WTC11 (cell line): ENCODE measurements at regions not wholly inside any gene's neighbourhood (a gene's known extent, or its start where the extent isn't known, plus 50 kb on each side); places are given as distances from the start of the nearest gene placed in this dataset.

Experiments used
- ATAC-seq: fragments of 200-7000 bp; cut with Tn5 transposase; 2 replicates; pipeline ENCODE4 v1.10.0; 2021; ENCODE audit warnings: mild to moderate bottlenecking, moderate library complexity
- CTCF ChIA-PET: fragments of 300-600 bp; sonication (Branson Sonifier 250); formaldehyde crosslinking; loops from one replicate; lab custom pipeline; 2021; ENCODE audit warnings: antibody characterized with exemption; lab: Charles Lee
- POLR2A ChIA-PET: fragments of 350-600 bp; sonication (Branson Sonifier 250); formaldehyde crosslinking; loops from one replicate; lab custom pipeline; 2021; ENCODE audit warnings: antibody characterized with exemption; lab: Charles Lee
- DNase-seq: peaks from one replicate; pipeline ENCODE4 v3.0.0; 2021; ENCODE audit warnings: low spot score
- H3K27ac Mint-ChIP-seq: 2 replicates; pipeline ENCODE4 v1.8.0; 2021; ENCODE audit warnings: mixed read lengths
- H3K27me3 Mint-ChIP-seq: 2 replicates; pipeline ENCODE4 v1.8.0; 2021; ENCODE audit warnings: low read depth, mild to moderate bottlenecking, moderate library complexity, mixed read lengths
- H3K36me3 Mint-ChIP-seq: 2 replicates; pipeline ENCODE4 v1.8.0; 2021; ENCODE audit warnings: mixed read lengths
- H3K4me1 Mint-ChIP-seq: 2 replicates; pipeline ENCODE4 v1.8.0; 2022; ENCODE audit warnings: mixed read lengths
- H3K4me3 Mint-ChIP-seq: 2 replicates; pipeline ENCODE4 v1.8.0; 2021; ENCODE audit warnings: mild to moderate bottlenecking, moderate library complexity, mixed read lengths
- H3K9me3 Mint-ChIP-seq: 2 replicates; pipeline ENCODE4 v1.8.0; 2021; ENCODE audit warnings: mixed read lengths
- ELF4 ChIP-seq: sonication (generic); formaldehyde crosslinking; IDR thresholded peaks from 2 replicates; pipeline ENCODE4 v1.8.1; 2022; ENCODE audit warnings: low read depth, mild to moderate bottlenecking, moderate library complexity, missing genetic modification reagents
- ETV6 ChIP-seq: sonication (generic); formaldehyde crosslinking; IDR thresholded peaks from 2 replicates; pipeline ENCODE4 v1.8.1; 2022; ENCODE audit warnings: mild to moderate bottlenecking, missing genetic modification reagents
- FOXK1 ChIP-seq: sonication (generic); formaldehyde crosslinking; IDR thresholded peaks from 2 replicates; pipeline ENCODE4 v1.8.0; 2022; ENCODE audit warnings: mild to moderate bottlenecking, moderate library complexity, missing genetic modification reagents
- JAZF1 ChIP-seq: fragments of 250-450 bp; sonication (Bioruptor Pico); IDR thresholded peaks from 2 replicates; pipeline ENCODE4 v1.9.0; 2021; ENCODE audit warnings: moderate library complexity, mild to moderate bottlenecking, inconsistent platforms
- NFE2L1 ChIP-seq: sonication (generic); formaldehyde crosslinking; IDR thresholded peaks from 2 replicates; pipeline ENCODE4 v1.8.1; 2023; ENCODE audit warnings: missing genetic modification reagents
- NR1H2 ChIP-seq: sonication (generic); formaldehyde crosslinking; IDR thresholded peaks from 2 replicates; pipeline ENCODE4 v1.9.0; 2021; ENCODE audit warnings: mild to moderate bottlenecking, moderate library complexity, missing genetic modification reagents
- NR2C2 ChIP-seq: sonication (generic); formaldehyde crosslinking; IDR thresholded peaks from 2 replicates; pipeline ENCODE4 v1.8.0; 2022; ENCODE audit warnings: mild to moderate bottlenecking, missing genetic modification reagents
- NR3C1 ChIP-seq: sonication (generic); formaldehyde crosslinking; conservative IDR thresholded peaks from 2 replicates; pipeline ENCODE4 v1.8.1; 2023; ENCODE audit warnings: low read depth, mild to moderate bottlenecking, missing genetic modification reagents
- PRRX2 ChIP-seq: fragments of 250-450 bp; sonication (Bioruptor Pico); IDR thresholded peaks from 2 replicates; pipeline ENCODE4 v1.8.0; 2021; ENCODE audit warnings: mild to moderate bottlenecking
- SMAD3 ChIP-seq: sonication (generic); formaldehyde crosslinking; IDR thresholded peaks from 2 replicates; pipeline ENCODE4 v1.8.0; 2022; ENCODE audit warnings: missing genetic modification reagents, mild to moderate bottlenecking, borderline replicate concordance
- TEAD4 ChIP-seq: sonication (generic); formaldehyde crosslinking; IDR thresholded peaks from 2 replicates; pipeline ENCODE4 v1.8.0; 2022; ENCODE audit warnings: mild to moderate bottlenecking, missing genetic modification reagents
- TP53 ChIP-seq: sonication (generic); formaldehyde crosslinking; IDR thresholded peaks from 2 replicates; pipeline ENCODE4 v1.8.1; 2023; ENCODE audit warnings: mild to moderate bottlenecking, missing genetic modification reagents
- TF ChIP-seq, protein P1 (sequence below): sonication (generic); formaldehyde crosslinking; conservative IDR thresholded peaks from 2 replicates; pipeline ENCODE4 v1.8.1; 2022; ENCODE audit warnings: mild to moderate bottlenecking, missing genetic modification reagents
- TF ChIP-seq, protein P2 (sequence below): sonication (generic); formaldehyde crosslinking; IDR thresholded peaks from 2 replicates; pipeline ENCODE4 v1.8.1; 2023; ENCODE audit warnings: mild to moderate bottlenecking, moderate library complexity, missing genetic modification reagents
- TF ChIP-seq, protein P3 (sequence below): sonication (generic); formaldehyde crosslinking; IDR thresholded peaks from 2 replicates; pipeline ENCODE4 v1.8.1; 2022; ENCODE audit warnings: mild to moderate bottlenecking, moderate library complexity, missing genetic modification reagents
- TF ChIP-seq, protein P4 (sequence below): fragments of 250-450 bp; sonication (Bioruptor Pico); IDR thresholded peaks from 2 replicates; pipeline ENCODE4 v1.9.0; 2021; ENCODE audit warnings: moderate library complexity, mild to moderate bottlenecking, inconsistent platforms, borderline replicate concordance
- TF ChIP-seq, protein P5 (sequence below): fragments of 250-450 bp; sonication (Bioruptor Pico); IDR thresholded peaks from 2 replicates; pipeline ENCODE4 v1.9.0; 2021; ENCODE audit warnings: mild to moderate bottlenecking, borderline replicate concordance
- TF ChIP-seq, protein P6 (sequence below): sonication (generic); formaldehyde crosslinking; conservative IDR thresholded peaks from 2 replicates; pipeline ENCODE4 v1.8.1; 2023; ENCODE audit warnings: mild to moderate bottlenecking, low read depth, missing genetic modification reagents, moderate library complexity

DNA sequence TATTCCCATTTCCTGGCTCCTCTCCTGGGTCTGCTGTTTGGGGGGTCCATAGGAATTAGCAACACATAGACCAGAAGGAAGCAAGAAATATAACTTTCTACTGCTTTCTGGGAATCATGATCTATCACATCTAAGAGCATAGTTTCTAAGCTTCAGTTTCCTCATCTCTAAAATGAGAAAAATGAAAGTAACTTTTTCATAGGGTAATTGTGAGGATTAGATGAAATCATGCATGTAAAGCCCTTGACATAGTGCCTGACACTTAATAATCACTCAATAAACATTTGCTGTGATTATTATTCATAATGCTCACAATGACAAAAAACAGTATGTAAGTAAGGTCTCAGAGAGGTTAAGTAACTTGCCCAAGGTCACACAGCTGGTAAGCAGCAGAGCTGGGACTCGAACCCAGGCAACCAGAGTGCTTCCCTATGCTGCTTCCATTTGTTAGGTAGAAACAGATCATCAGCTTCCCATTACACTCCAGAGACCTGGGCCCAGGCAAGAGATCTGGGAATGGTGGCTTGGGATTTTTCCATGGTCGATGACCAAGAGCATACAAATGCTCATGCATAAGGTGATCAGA is 86.6 kb upstream of the MAFB start:
- POLR2A ChIA-PET = no interaction called here

DNA sequence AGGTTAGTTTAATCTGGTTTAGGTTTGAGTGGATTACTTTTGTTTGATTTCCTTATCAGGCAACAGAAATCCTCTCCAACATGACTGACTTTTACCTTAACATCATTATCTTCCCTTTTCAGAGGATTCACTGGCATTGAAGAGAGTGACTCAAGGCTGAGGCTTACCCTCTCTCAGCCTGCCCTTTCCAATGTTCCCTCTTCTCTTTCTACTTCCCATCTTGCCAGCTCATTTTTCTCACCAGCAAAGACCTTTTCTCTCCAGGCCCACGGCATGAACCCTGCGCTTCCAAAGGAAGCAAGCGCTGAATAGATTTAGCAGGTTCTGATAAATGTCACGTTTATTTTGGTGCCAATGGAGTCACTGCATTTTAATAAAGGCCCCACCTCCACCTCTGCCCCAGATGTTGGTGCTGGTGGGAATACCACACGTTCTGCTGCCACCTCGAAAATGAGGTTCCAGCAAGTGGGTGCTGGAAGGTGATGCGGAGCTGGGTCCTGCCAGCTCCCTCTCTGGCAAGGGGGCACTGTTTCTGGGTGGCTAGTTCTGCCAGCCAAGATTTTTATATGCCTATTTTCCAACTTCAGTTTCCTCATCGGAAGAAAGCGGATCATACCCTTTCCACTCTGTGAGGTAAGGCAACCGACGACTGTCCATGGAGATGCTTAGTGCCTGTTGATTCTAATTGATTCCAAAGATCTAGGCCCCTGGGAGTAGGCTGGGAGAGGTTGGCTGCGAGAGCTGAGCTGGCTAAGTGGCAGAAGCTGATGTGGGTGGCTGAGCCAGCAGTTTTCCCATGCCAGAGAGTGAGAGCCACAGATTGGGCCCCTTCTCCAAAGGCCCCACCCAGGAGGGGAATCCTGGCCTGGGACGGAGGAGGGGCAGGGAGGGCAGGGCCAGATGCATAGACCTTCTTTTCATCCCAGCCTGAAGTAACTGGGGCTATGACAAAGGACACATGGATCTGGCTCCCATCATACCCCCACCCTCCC is 87.7 kb upstream of the MAFB start:
- TF ChIP-seq SMAD3 (no peak), NR3C1 (no peak), JAZF1 (CRISPR knock-in tag) (no peak), PRRX2 (CRISPR knock-in tag) (no peak), ELF4 (CRISPR knock-in tag) (no peak), NR2C2 (CRISPR knock-in tag) (no peak), ETV6 (CRISPR knock-in tag) (no peak), TEAD4 (CRISPR knock-in tag) (no peak), NR1H2 (CRISPR knock-in tag) (no peak), FOXK1 (CRISPR knock-in tag) (no peak)
- TF ChIP-seq, protein P1, sequence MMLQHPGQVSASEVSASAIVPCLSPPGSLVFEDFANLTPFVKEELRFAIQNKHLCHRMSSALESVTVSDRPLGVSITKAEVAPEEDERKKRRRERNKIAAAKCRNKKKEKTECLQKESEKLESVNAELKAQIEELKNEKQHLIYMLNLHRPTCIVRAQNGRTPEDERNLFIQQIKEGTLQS (CRISPR knock-in tag) = no peak
- TF ChIP-seq, protein P2, sequence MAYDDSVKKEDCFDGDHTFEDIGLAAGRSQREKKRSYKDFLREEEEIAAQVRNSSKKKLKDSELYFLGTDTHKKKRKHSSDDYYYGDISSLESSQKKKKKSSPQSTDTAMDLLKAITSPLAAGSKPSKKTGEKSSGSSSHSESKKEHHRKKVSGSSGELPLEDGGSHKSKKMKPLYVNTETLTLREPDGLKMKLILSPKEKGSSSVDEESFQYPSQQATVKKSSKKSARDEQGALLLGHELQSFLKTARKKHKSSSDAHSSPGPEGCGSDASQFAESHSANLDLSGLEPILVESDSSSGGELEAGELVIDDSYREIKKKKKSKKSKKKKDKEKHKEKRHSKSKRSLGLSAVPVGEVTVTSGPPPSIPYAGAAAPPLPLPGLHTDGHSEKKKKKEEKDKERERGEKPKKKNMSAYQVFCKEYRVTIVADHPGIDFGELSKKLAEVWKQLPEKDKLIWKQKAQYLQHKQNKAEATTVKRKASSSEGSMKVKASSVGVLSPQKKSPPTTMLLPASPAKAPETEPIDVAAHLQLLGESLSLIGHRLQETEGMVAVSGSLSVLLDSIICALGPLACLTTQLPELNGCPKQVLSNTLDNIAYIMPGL (CRISPR knock-in tag) = no peak
- TF ChIP-seq, protein P3, sequence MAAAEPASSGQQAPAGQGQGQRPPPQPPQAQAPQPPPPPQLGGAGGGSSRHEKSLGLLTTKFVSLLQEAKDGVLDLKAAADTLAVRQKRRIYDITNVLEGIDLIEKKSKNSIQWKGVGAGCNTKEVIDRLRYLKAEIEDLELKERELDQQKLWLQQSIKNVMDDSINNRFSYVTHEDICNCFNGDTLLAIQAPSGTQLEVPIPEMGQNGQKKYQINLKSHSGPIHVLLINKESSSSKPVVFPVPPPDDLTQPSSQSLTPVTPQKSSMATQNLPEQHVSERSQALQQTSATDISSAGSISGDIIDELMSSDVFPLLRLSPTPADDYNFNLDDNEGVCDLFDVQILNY = no peak
- TF ChIP-seq, protein P4, sequence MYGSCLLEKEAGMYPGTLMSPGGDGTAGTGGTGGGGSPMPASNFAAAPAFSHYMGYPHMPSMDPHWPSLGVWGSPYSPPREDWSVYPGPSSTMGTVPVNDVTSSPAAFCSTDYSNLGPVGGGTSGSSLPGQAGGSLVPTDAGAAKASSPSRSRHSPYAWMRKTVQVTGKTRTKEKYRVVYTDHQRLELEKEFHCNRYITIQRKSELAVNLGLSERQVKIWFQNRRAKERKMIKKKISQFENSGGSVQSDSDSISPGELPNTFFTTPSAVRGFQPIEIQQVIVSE = no peak
- TF ChIP-seq, protein P5, sequence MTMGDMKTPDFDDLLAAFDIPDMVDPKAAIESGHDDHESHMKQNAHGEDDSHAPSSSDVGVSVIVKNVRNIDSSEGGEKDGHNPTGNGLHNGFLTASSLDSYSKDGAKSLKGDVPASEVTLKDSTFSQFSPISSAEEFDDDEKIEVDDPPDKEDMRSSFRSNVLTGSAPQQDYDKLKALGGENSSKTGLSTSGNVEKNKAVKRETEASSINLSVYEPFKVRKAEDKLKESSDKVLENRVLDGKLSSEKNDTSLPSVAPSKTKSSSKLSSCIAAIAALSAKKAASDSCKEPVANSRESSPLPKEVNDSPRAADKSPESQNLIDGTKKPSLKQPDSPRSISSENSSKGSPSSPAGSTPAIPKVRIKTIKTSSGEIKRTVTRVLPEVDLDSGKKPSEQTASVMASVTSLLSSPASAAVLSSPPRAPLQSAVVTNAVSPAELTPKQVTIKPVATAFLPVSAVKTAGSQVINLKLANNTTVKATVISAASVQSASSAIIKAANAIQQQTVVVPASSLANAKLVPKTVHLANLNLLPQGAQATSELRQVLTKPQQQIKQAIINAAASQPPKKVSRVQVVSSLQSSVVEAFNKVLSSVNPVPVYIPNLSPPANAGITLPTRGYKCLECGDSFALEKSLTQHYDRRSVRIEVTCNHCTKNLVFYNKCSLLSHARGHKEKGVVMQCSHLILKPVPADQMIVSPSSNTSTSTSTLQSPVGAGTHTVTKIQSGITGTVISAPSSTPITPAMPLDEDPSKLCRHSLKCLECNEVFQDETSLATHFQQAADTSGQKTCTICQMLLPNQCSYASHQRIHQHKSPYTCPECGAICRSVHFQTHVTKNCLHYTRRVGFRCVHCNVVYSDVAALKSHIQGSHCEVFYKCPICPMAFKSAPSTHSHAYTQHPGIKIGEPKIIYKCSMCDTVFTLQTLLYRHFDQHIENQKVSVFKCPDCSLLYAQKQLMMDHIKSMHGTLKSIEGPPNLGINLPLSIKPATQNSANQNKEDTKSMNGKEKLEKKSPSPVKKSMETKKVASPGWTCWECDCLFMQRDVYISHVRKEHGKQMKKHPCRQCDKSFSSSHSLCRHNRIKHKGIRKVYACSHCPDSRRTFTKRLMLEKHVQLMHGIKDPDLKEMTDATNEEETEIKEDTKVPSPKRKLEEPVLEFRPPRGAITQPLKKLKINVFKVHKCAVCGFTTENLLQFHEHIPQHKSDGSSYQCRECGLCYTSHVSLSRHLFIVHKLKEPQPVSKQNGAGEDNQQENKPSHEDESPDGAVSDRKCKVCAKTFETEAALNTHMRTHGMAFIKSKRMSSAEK (CRISPR knock-in tag) = no peak
- TF ChIP-seq, protein P6, sequence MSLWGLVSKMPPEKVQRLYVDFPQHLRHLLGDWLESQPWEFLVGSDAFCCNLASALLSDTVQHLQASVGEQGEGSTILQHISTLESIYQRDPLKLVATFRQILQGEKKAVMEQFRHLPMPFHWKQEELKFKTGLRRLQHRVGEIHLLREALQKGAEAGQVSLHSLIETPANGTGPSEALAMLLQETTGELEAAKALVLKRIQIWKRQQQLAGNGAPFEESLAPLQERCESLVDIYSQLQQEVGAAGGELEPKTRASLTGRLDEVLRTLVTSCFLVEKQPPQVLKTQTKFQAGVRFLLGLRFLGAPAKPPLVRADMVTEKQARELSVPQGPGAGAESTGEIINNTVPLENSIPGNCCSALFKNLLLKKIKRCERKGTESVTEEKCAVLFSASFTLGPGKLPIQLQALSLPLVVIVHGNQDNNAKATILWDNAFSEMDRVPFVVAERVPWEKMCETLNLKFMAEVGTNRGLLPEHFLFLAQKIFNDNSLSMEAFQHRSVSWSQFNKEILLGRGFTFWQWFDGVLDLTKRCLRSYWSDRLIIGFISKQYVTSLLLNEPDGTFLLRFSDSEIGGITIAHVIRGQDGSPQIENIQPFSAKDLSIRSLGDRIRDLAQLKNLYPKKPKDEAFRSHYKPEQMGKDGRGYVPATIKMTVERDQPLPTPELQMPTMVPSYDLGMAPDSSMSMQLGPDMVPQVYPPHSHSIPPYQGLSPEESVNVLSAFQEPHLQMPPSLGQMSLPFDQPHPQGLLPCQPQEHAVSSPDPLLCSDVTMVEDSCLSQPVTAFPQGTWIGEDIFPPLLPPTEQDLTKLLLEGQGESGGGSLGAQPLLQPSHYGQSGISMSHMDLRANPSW (CRISPR knock-in tag) = no peak
- no peak overlapping the region for H3K4me3 Mint-ChIP-seq
- H3K27me3 Mint-ChIP-seq = no peaks in the 10 kb centered on the region; the same call in 1 of the 2 replicates
- POLR2A ChIA-PET = no interaction called here
- H3K9me3 Mint-ChIP-seq = no peaks in the 10 kb centered on the region
- no peaks in the 10 kb centered on the region for H3K36me3 Mint-ChIP-seq
- no peak overlapping the region for H3K27ac Mint-ChIP-seq
- peaks cover 8% of the 10 kb centered on the region for H3K4me1 Mint-ChIP-seq
- DNase-seq (no peak), ATAC-seq (peak; percentile 64)
- CTCF ChIA-PET = interaction anchor here (0.7 to 1.4 kb wide), 2 partner anchors 21 to 35 kb away, joined by 3 to 4 read pairs; no protein-coding TSS in a partner anchor

More for the DNA sequence above, 86.6 kb upstream of the MAFB start:
- TF ChIP-seq NFE2L1 (CRISPR knock-in tag) = no peak
- TF ChIP-seq TP53 (CRISPR knock-in tag) = no peak
- TF ChIP-seq, all 79 proteins: peak for 0
- no peaks in the 10 kb centered on the region for H3K9me3 Mint-ChIP-seq
- CTCF ChIA-PET = interaction anchor here (1.4 kb wide), 1 partner anchor 22 kb away, joined by 4 read pairs; no protein-coding TSS in a partner anchor
- H3K27ac Mint-ChIP-seq = no peak overlapping the region
- H3K36me3 Mint-ChIP-seq = no peaks in the 10 kb centered on the region
- no peaks in the 10 kb centered on the region; the same call in 1 of the 2 replicates for H3K27me3 Mint-ChIP-seq
- H3K4me3 Mint-ChIP-seq = no peak overlapping the region
- no peak for DNase-seq
- peaks cover 13% of the 10 kb centered on the region for H3K4me1 Mint-ChIP-seq
- no peak for ATAC-seq
